ENCODE measurements at regions not wholly inside any gene's neighbourhood (a gene's known extent, or its start where the extent isn't known, plus 50 kb on each side); places are given as distances from the start of the nearest gene placed in this dataset.

GRCh38 chr6:4369616-4370015 is 234.2 kb upstream of the ECI2 start:
- TF ChIP-seq POLR2AphosphoS5 (IDR thresholded peaks at IDR 0.05), result no peak
- TF ChIP-seq, protein P1, sequence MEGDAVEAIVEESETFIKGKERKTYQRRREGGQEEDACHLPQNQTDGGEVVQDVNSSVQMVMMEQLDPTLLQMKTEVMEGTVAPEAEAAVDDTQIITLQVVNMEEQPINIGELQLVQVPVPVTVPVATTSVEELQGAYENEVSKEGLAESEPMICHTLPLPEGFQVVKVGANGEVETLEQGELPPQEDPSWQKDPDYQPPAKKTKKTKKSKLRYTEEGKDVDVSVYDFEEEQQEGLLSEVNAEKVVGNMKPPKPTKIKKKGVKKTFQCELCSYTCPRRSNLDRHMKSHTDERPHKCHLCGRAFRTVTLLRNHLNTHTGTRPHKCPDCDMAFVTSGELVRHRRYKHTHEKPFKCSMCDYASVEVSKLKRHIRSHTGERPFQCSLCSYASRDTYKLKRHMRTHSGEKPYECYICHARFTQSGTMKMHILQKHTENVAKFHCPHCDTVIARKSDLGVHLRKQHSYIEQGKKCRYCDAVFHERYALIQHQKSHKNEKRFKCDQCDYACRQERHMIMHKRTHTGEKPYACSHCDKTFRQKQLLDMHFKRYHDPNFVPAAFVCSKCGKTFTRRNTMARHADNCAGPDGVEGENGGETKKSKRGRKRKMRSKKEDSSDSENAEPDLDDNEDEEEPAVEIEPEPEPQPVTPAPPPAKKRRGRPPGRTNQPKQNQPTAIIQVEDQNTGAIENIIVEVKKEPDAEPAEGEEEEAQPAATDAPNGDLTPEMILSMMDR (IDR thresholded peaks at IDR 0.05), result no peak
- TF ChIP-seq EP300 (IDR thresholded peaks at IDR 0.05), result no peak

Data from gastroesophageal sphincter (tissue), 3 donors.